ENCODE measurements at regions not wholly inside any gene's neighbourhood (a gene's known extent, or its start where the extent isn't known, plus 50 kb on each side); places are given as distances from the start of the nearest gene placed in this dataset.

DNA sequence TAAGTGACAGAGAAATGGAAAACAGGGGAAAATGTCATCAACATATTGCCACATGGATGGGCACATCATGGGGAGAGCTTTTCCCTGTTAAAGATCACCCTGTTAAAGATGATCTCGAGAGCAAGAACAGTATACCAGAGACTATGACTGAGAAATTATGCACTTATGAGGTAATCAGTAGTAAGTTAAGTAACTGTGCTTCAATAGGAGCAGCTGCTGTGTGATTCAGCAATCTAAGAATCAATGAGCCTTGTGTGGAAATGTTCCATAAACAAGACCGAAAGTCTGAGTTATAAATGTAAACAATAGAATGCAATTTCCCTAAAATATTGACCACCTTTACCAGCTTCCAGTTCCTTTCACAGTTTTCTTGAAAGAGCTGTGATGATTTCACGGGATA lies 582.3 kb downstream of the CAAP1 start:
- TF ChIP-seq, protein P1, sequence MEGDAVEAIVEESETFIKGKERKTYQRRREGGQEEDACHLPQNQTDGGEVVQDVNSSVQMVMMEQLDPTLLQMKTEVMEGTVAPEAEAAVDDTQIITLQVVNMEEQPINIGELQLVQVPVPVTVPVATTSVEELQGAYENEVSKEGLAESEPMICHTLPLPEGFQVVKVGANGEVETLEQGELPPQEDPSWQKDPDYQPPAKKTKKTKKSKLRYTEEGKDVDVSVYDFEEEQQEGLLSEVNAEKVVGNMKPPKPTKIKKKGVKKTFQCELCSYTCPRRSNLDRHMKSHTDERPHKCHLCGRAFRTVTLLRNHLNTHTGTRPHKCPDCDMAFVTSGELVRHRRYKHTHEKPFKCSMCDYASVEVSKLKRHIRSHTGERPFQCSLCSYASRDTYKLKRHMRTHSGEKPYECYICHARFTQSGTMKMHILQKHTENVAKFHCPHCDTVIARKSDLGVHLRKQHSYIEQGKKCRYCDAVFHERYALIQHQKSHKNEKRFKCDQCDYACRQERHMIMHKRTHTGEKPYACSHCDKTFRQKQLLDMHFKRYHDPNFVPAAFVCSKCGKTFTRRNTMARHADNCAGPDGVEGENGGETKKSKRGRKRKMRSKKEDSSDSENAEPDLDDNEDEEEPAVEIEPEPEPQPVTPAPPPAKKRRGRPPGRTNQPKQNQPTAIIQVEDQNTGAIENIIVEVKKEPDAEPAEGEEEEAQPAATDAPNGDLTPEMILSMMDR (IDR thresholded peaks at IDR 0.05) = no peak
- H3K9me3 ChIP-seq = no peaks in the 10 kb centered on the region
- WGBS, 2 donors = 41 to 47% methylated on average over 3 of the region's 3 CpGs
- H3K4me3 ChIP-seq = no peak overlapping the region
- no peak overlapping the region for H3K27ac ChIP-seq
- no peak for FAIRE-seq
- intact Hi-C loops (cut with DNase I) = no loop called here
- H3K36me3 ChIP-seq = no peaks in the 10 kb centered on the region
- H3K27me3 ChIP-seq = no peaks in the 10 kb centered on the region
- no peaks in the 10 kb centered on the region for H3K4me1 ChIP-seq
- DNase-seq = no peak
- ATAC-seq = peak in 3 of 4 donors; percentile 25 to 71 (median 31)

DNA sequence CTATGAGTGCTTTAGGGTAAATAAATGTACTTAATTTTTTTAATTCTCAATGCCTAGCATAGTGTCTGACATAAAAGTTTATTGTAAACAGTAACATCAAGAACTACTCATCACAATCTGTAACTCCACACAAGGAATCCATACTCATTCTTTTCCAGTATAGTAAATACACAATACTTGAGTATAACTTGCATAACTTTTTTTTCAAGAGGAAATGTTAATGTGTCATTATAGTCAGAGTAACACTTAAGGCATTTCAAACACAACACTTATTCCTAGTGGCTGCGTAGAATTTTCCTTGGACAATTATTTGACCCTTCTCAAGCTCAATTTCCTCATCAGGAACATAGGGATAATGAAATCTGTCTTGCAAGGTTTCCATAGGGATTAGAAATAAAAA lies 584.3 kb downstream of the CAAP1 start:
- no peak overlapping the region for H3K4me3 ChIP-seq
- H3K27me3 ChIP-seq = no peaks in the 10 kb centered on the region
- H3K4me1 ChIP-seq = no peaks in the 10 kb centered on the region
- FAIRE-seq (no peak), DNase-seq (no peak), ATAC-seq (no peak)
- H3K27ac ChIP-seq = no peak overlapping the region
- H3K36me3 ChIP-seq = no peaks in the 10 kb centered on the region
- intact Hi-C loops (cut with DNase I) = no loop called here
- TF ChIP-seq, protein P1 (IDR thresholded peaks at IDR 0.05) = no peak
- 73 to 78% methylated on average over 1 of the region's 1 CpG for WGBS, 2 donors
- no peaks in the 10 kb centered on the region for H3K9me3 ChIP-seq

DNA sequence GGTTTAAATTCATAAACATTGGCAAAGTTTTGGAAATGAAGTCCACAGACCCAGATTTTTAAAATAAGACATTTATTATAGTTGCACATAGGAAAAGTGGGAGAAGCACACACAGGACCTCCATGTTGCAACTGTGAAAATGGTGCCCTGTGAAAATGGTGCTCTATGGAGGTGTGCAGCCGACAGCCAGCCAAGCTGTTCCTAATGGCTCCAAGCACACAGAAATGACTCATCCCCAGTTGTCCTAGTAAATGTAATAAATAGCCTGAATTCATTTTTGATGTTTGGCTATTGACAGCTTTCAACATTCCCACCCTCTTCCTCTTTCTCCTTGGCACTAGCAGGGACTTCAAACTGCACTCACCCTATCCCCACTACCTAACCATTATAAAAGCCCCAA lies 590.9 kb downstream of the CAAP1 start:
- peak in 1 of 4 donors; percentile 60 for ATAC-seq
- FAIRE-seq = no peak
- H3K27me3 ChIP-seq = no peaks in the 10 kb centered on the region
- H3K4me3 ChIP-seq = no peak overlapping the region
- no peak for DNase-seq
- TF ChIP-seq, protein P1 (IDR thresholded peaks at IDR 0.05) = no peak
- no peaks in the 10 kb centered on the region for H3K9me3 ChIP-seq
- intact Hi-C loops (cut with DNase I) = no loop called here
- WGBS, 2 donors = 76 to 96% methylated on average over 1 of the region's 1 CpG
- no peaks in the 10 kb centered on the region for H3K4me1 ChIP-seq
- no peaks in the 10 kb centered on the region for H3K36me3 ChIP-seq
- H3K27ac ChIP-seq = no peak overlapping the region

DNA sequence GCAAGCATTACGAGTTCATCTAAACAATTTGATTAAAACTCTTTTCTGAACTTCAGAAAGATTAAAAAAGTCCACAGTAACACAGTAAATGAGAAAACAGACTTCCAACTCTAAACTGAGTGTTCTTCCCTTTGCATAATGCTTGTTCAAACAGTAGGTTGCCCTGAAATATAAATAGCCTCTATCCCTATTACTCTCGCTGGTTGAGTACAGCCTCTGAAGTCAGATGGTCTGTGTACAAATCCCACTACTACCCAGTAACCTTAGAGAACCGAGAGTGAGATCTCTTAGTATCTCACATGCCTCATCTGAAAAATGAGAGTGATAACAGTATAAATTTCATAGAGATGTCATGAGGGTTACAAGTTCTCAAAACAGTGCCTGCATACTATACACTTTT lies 591.6 kb downstream of the CAAP1 start:
- peak in 2 of 4 donors; percentile 56 to 87 for ATAC-seq
- no peak overlapping the region for H3K27ac ChIP-seq
- intact Hi-C loops (cut with DNase I) = no loop called here
- TF ChIP-seq, protein P1 (IDR thresholded peaks at IDR 0.05) = no peak
- no peaks in the 10 kb centered on the region for H3K4me1 ChIP-seq
- DNase-seq = no peak
- no peaks in the 10 kb centered on the region for H3K9me3 ChIP-seq
- H3K4me3 ChIP-seq = no peak overlapping the region
- H3K36me3 ChIP-seq = no peaks in the 10 kb centered on the region
- 38 to 44% methylated on average over 3 of the region's 3 CpGs for WGBS, 2 donors
- no peaks in the 10 kb centered on the region for H3K27me3 ChIP-seq
- no peak for FAIRE-seq

DNA sequence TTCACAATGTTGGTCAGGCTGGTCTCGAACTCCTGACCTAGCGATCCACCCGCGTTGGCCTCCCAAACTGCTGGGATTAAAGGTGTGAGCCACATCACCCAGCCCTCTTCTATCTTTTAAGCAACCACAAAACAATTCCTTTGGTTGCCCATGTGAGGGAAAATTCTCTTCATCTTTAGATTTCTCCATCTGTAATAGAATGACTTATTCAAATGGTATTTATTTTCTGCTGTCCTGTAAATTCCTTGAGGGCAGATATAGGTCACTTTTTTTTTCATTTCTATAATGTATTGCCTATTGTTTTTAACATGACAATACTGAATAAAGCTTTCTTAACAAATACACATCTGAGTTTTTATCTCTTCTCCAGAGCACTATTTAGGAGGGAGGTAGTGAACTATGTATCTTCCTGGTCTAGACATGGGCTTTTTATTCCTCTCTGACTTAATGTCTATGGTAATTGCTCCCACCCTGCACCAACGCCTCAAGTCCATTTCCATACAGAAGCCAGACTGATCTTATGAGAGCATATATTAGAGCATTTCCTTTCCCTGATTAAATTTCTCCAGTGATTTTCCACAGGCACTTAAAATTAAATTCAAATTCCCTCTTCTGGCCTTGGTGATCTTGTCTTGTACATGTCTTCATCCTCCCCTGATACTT lies 595.6 kb downstream of the CAAP1 start:
- 71 to 87% methylated on average over 5 of the region's 5 CpGs for WGBS, 2 donors
- FAIRE-seq (no peak), ATAC-seq (no peak), DNase-seq (no peak)
- H3K36me3 ChIP-seq = no peaks in the 10 kb centered on the region
- TF ChIP-seq, protein P1 (IDR thresholded peaks at IDR 0.05) = no peak
- no peaks in the 10 kb centered on the region for H3K27me3 ChIP-seq
- H3K4me1 ChIP-seq = no peaks in the 10 kb centered on the region
- H3K9me3 ChIP-seq = no peaks in the 10 kb centered on the region
- intact Hi-C loops (cut with DNase I) = no loop called here
- no peak overlapping the region for H3K27ac ChIP-seq
- no peak overlapping the region for H3K4me3 ChIP-seq

Data from pancreas (tissue), 10 donors.